ENCODE measurements at regions not wholly inside any gene's neighbourhood (a gene's known extent, or its start where the extent isn't known, plus 50 kb on each side); places are given as distances from the start of the nearest gene placed in this dataset.
"Not testable (repeated sequence)": the region's sequence is repeated elsewhere in the genome, so short reads cannot be mapped to it uniquely, and the experiment has no call there.

- no peak for ATAC-seq
- CTCF ChIA-PET: no interaction called here
- POLR2A ChIA-PET: no interaction called here
Observed at GRCh38 chrX:65971151-65971550, 68.7 kb downstream of the VSIG4 start.

GRCh38 chrX:65967159-65967558, 72.7 kb downstream of the VSIG4 start:
- intact Hi-C loops (cut with micrococcal nuclease; ENCODE audit: unreplicated experiment); H3K36me3 ChIP-seq (ENCODE audit: control insufficient read depth, insufficient read depth, low read length); H3K4me1 ChIP-seq (ENCODE audit: control insufficient read depth, insufficient read depth, low read length); H3K9me3 ChIP-seq (ENCODE audit: control insufficient read depth, insufficient read depth, low read depth, low read length); DNase-seq (ENCODE audit: low read depth, low spot score); in situ Hi-C loops (cut with HindIII; ENCODE audit: low pct_unique_long_range_greater_than_20kb, low sequenced_read_pairs); H3K27me3 ChIP-seq (ENCODE audit: control insufficient read depth, insufficient read depth, low read length); BruUV-seq (replicated peaks); H3K27ac ChIP-seq (ENCODE audit: low read length); ATAC-seq; CTCF ChIA-PET; H3K4me3 ChIP-seq (ENCODE audit: low read depth in 2 of 2, low read length in 2 of 2); POLR2A ChIA-PET: not testable (repeated sequence)

More at GRCh38 chrX:65971151-65971550, 68.7 kb downstream of the VSIG4 start:
- H3K27me3 ChIP-seq (ENCODE audit: control insufficient read depth, insufficient read depth, low read length): no peaks in the 10 kb centered on the region; the same call in 1 of the 2 replicates
- no peaks in the 10 kb centered on the region for H3K4me1 ChIP-seq (ENCODE audit: control insufficient read depth, insufficient read depth, low read length)
- in situ Hi-C loops (cut with HindIII; ENCODE audit: low pct_unique_long_range_greater_than_20kb, low sequenced_read_pairs) (no loop called here), intact Hi-C loops (cut with micrococcal nuclease; ENCODE audit: unreplicated experiment) (no loop called here)
- H3K4me3 ChIP-seq (ENCODE audit: low read depth in 2 of 2, low read length in 2 of 2): 0 out of 4 replicates have a peak overlapping the region, but pooled peaks of 1 of the 2 experiments have one; percentile 4
- H3K9me3 ChIP-seq (ENCODE audit: control insufficient read depth, insufficient read depth, low read depth, low read length): no peaks in the 10 kb centered on the region
- no peak for DNase-seq (ENCODE audit: low read depth, low spot score)
- BruUV-seq (replicated peaks): no TSS peak
- no peaks in the 10 kb centered on the region for H3K36me3 ChIP-seq (ENCODE audit: control insufficient read depth, insufficient read depth, low read length)
- H3K27ac ChIP-seq (ENCODE audit: low read length): no peak overlapping the region
- TF ChIP-seq POLR2AphosphoS5 (IDR thresholded peaks at IDR 0.05; ENCODE audit: low read depth, low read length) (no peak), TCF7L2 (IDR thresholded peaks at IDR 0.05; ENCODE audit: low read depth, low read length) (no peak), CTCF (IDR thresholded peaks at IDR 0.05) (no peak), SIN3A (IDR thresholded peaks at IDR 0.05; ENCODE audit: borderline replicate concordance, insufficient read depth, low read depth, low read length) (no peak), REST (IDR thresholded peaks at IDR 0.05; ENCODE audit: insufficient read depth in 1 of 2, low read depth in 2 of 2, low read length in 1 of 2) (no peak)

- no peak for DNase-seq (ENCODE audit: low read depth, low spot score)
- Histone ChIP-seq H3K4me3 (ENCODE audit: low read depth in 2 of 2, low read length in 2 of 2) (no peak overlapping the region), H3K9me3 (ENCODE audit: control insufficient read depth, insufficient read depth, low read depth, low read length) (no peaks in the 10 kb centered on the region), H3K27ac (ENCODE audit: low read length) (no peak overlapping the region), H3K27me3 (ENCODE audit: control insufficient read depth, insufficient read depth, low read length) (no peaks in the 10 kb centered on the region), H3K4me1 (ENCODE audit: control insufficient read depth, insufficient read depth, low read length) (no peaks in the 10 kb centered on the region), H3K36me3 (ENCODE audit: control insufficient read depth, insufficient read depth, low read length) (no peaks in the 10 kb centered on the region)
- no peak for ATAC-seq
- TF ChIP-seq TCF7L2 (IDR thresholded peaks at IDR 0.05; ENCODE audit: low read depth, low read length): no peak
- no peak for TF ChIP-seq REST (IDR thresholded peaks at IDR 0.05; ENCODE audit: insufficient read depth in 1 of 2, low read depth in 2 of 2, low read length in 1 of 2)
- TF ChIP-seq SIN3A (IDR thresholded peaks at IDR 0.05; ENCODE audit: borderline replicate concordance, insufficient read depth, low read depth, low read length): no peak
- BruUV-seq (replicated peaks): no TSS peak
- POLR2A ChIA-PET: no interaction called here
- intact Hi-C loops (cut with micrococcal nuclease; ENCODE audit: unreplicated experiment): no loop called here
- in situ Hi-C loops (cut with HindIII; ENCODE audit: low pct_unique_long_range_greater_than_20kb, low sequenced_read_pairs): no loop called here
- CTCF ChIA-PET: no interaction called here
Observed at GRCh38 chrX:65961714-65962113, 78.2 kb downstream of the VSIG4 start.
